OCI-LY1 (cell line): ENCODE measurements at regions not wholly inside any gene's neighbourhood (a gene's known extent, or its start where the extent isn't known, plus 50 kb on each side); places are given as distances from the start of the nearest gene placed in this dataset.

Source experiments
- H2AFZ ChIP-seq: fragments of 200-600 bp; sonication (generic), shearing (Covaris generic); 2 replicates; pipeline ENCODE4 v1.6.0; 2014; ENCODE audit warnings: antibody characterized with exemption, mild to moderate bottlenecking, low read length
- H3F3A ChIP-seq: fragments of 200-600 bp; sonication (generic), shearing (Covaris generic); 2 replicates; pipeline ENCODE4 v1.6.0; 2014; ENCODE audit warnings: mild to moderate bottlenecking, antibody characterized with exemption, low read length, moderate library complexity; ENCODE audit not compliant: insufficient read depth
- H3K27ac ChIP-seq: fragments of 200-600 bp; sonication (generic); 2 replicates; pipeline ENCODE4 v1.5.1; 2014; ENCODE audit warnings: low read length, mixed run types, mild to moderate bottlenecking, low read depth; ENCODE audit not compliant: poor library complexity, severe bottlenecking
- H3K27me3 ChIP-seq: fragments of 200-600 bp; sonication (generic); 2 replicates; pipeline ENCODE4 v1.6.0; 2014; ENCODE audit warnings: antibody characterized with exemption, mild to moderate bottlenecking, low read length, moderate library complexity; ENCODE audit not compliant: insufficient read depth
- H3K36me3 ChIP-seq: fragments of 200-600 bp; sonication (generic); 2 replicates; pipeline ENCODE4 v1.6.1; 2014; ENCODE audit warnings: mild to moderate bottlenecking, antibody characterized with exemption, low read length, moderate library complexity, mixed read lengths; ENCODE audit not compliant: insufficient read depth
- H3K4me1 ChIP-seq: fragments of 200-600 bp; sonication (generic); 2 replicates; pipeline ENCODE4 v1.5.1; 2014; ENCODE audit warnings: mild to moderate bottlenecking, low read length, moderate library complexity; ENCODE audit not compliant: insufficient read depth, severe bottlenecking
- H3K4me2 ChIP-seq: fragments of 200-600 bp; sonication (generic), shearing (Covaris generic); 2 replicates; pipeline ENCODE4 v1.6.1; 2014; ENCODE audit warnings: low read length
- H3K4me3 ChIP-seq: fragments of 200-600 bp; sonication (generic); 2 replicates; pipeline ENCODE4 v1.5.1; 2014; ENCODE audit warnings: low read length, low read depth, mild to moderate bottlenecking, mixed read lengths; ENCODE audit not compliant: poor library complexity, severe bottlenecking
- H3K79me2 ChIP-seq: fragments of 200-600 bp; shearing (Covaris generic); 2 replicates; pipeline ENCODE4 v1.6.1; 2016; ENCODE audit warnings: mixed run types, low read length, mixed read lengths; ENCODE audit not compliant: insufficient read depth
- H3K9ac ChIP-seq: fragments of 200-600 bp; sonication (generic), shearing (Covaris generic); 2 replicates; pipeline ENCODE4 v1.6.1; 2014; ENCODE audit warnings: mild to moderate bottlenecking, low read length, mixed read lengths
- H3K9me2 ChIP-seq: fragments of 200-600 bp; sonication (generic), shearing (Covaris generic); 2 replicates; pipeline ENCODE4 v1.6.1; 2014; ENCODE audit warnings: low read depth, mild to moderate bottlenecking, low read length, mixed read lengths
- H3K9me3 ChIP-seq: fragments of 200-600 bp; shearing (Covaris generic); 2 replicates; pipeline ENCODE4 v1.6.1; 2014; ENCODE audit warnings: low read length, mixed read lengths
- H4K20me1 ChIP-seq: fragments of 200-600 bp; sonication (generic), shearing (Covaris generic); 2 replicates; pipeline ENCODE4 v1.6.0; 2016; ENCODE audit warnings: mild to moderate bottlenecking, low read length; ENCODE audit not compliant: insufficient read depth
- CTCF ChIP-seq: fragments of 200-600 bp; sonication (generic), shearing (Covaris generic); IDR thresholded peaks from 2 replicates; pipeline ENCODE4 v1.5.1; 2017; ENCODE audit warnings: mild to moderate bottlenecking, antibody characterized with exemption, low read length, moderate library complexity, mixed read lengths
- EZH2 ChIP-seq: fragments of 200-600 bp; sonication (generic), shearing (Covaris generic); IDR thresholded peaks from 2 replicates; pipeline ENCODE4 v1.8.0; 2017; ENCODE audit warnings: borderline replicate concordance, mixed run types, mild to moderate bottlenecking, antibody characterized with exemption, low read length, moderate library complexity, mixed read lengths

- Histone ChIP-seq H3K27me3 (no peaks in the 10 kb centered on the region), H3K79me2 (no peaks in the 10 kb centered on the region), H4K20me1 (no peaks in the 10 kb centered on the region), H3K4me2 (no peak overlapping the region), H3K9me2 (no peaks in the 10 kb centered on the region), H3F3A (no peaks in the 10 kb centered on the region), H3K4me1 (no peaks in the 10 kb centered on the region), H3K9ac (no peak overlapping the region), H3K9me3 (no peaks in the 10 kb centered on the region), H2AFZ (no peak overlapping the region), H3K36me3 (no peaks in the 10 kb centered on the region), H3K4me3 (no peak overlapping the region), H3K27ac (no peak overlapping the region)
- TF ChIP-seq CTCF (no peak), EZH2 (no peak)
These were observed 257.1 kb downstream of the RPRM start for GRCh38 chr2:153221506-153221905.

GRCh38 chr2:153221087-153221486 is 257.5 kb downstream of the RPRM start:
- Histone ChIP-seq H3K27ac (no peak overlapping the region), H3K9ac (no peak overlapping the region), H4K20me1 (no peaks in the 10 kb centered on the region), H3K4me1 (no peaks in the 10 kb centered on the region), H3K9me2 (no peaks in the 10 kb centered on the region), H3K36me3 (no peaks in the 10 kb centered on the region), H3K4me3 (no peak overlapping the region), H3K27me3 (no peaks in the 10 kb centered on the region), H2AFZ (no peak overlapping the region), H3K4me2 (no peak overlapping the region), H3F3A (no peaks in the 10 kb centered on the region), H3K9me3 (no peaks in the 10 kb centered on the region), H3K79me2 (no peaks in the 10 kb centered on the region)
- no peak for TF ChIP-seq CTCF
- TF ChIP-seq EZH2, result no peak

GRCh38 chr2:153218851-153219250 is 259.7 kb downstream of the RPRM start:
- no peaks in the 10 kb centered on the region for H3K9me3 ChIP-seq
- no peaks in the 10 kb centered on the region for H3K79me2 ChIP-seq
- no peak overlapping the region for H3K27ac ChIP-seq
- no peak overlapping the region for H3K4me2 ChIP-seq
- no peak overlapping the region for H2AFZ ChIP-seq
- no peaks in the 10 kb centered on the region for H4K20me1 ChIP-seq
- no peaks in the 10 kb centered on the region for H3K36me3 ChIP-seq
- no peaks in the 10 kb centered on the region for H3F3A ChIP-seq
- H3K4me1 ChIP-seq, result no peaks in the 10 kb centered on the region
- no peak overlapping the region for H3K4me3 ChIP-seq
- H3K9ac ChIP-seq, result no peak overlapping the region
- TF ChIP-seq CTCF (no peak), EZH2 (no peak)
- no peaks in the 10 kb centered on the region for H3K9me2 ChIP-seq
- no peaks in the 10 kb centered on the region for H3K27me3 ChIP-seq
